Kidney (tissue), 13 donors: ENCODE measurements at regions not wholly inside any gene's neighbourhood (a gene's known extent, or its start where the extent isn't known, plus 50 kb on each side); places are given as distances from the start of the nearest gene placed in this dataset.
A peak's percentile ranks its signal among the peaks of the same experiment; 100 is the strongest.

Source experiments
- DNase-seq, 5 donors: peaks; one replicate each; pipeline ENCODE4 v3.0.0-alpha.2; 2013 to 2020
- FAIRE-seq: peaks from 2 replicates; lab custom pipeline; 2012; peaks lifted over from hg19 to GRCh38; lab: Jason Lieb, UNC
- H3K27ac ChIP-seq, 2 donors: one replicate each; pipeline ENCODE4 v1.7.0; 2013; ENCODE audit warnings: low read depth in 2 of 2, low read length in 2 of 2, inconsistent platforms in 1 of 2
- H3K27me3 ChIP-seq: one replicate; pipeline ENCODE4 v1.7.1; 2013; ENCODE audit warnings: low read length, inconsistent platforms; ENCODE audit not compliant: control insufficient read depth, insufficient read depth
- H3K36me3 ChIP-seq, 3 donors: one replicate each; pipeline versions ENCODE4 v1.7.0 to v1.7.1; 2013; ENCODE audit warnings: low read length in 3 of 3, control low read depth in 1 of 3, inconsistent platforms in 1 of 3; ENCODE audit not compliant: insufficient read depth in 3 of 3, control insufficient read depth in 2 of 3
- H3K4me1 ChIP-seq, 3 donors: one replicate each; pipeline versions ENCODE4 v1.7.0 to v1.7.1; 2013; ENCODE audit warnings: low read length in 3 of 3, inconsistent platforms in 1 of 3, low read depth in 1 of 3; ENCODE audit not compliant: control insufficient read depth in 2 of 3, insufficient read depth in 2 of 3
- H3K4me3 ChIP-seq, 3 donors: one replicate each; pipeline versions ENCODE4 v1.7.0 to v1.8.1; 2013; ENCODE audit warnings: low read length in 3 of 3, control low read depth in 1 of 3, inconsistent platforms in 1 of 3
- H3K9ac ChIP-seq, 3 donors: one replicate each; pipeline versions ENCODE4 v1.7.0 to v1.7.1; 2013; ENCODE audit warnings: low read length in 3 of 3, control low read depth in 1 of 3, inconsistent platforms in 1 of 3
- H3K9me3 ChIP-seq, 3 donors: one replicate each; pipeline versions ENCODE4 v1.7.0 to v1.7.1; 2013; ENCODE audit warnings: low read length in 3 of 3, control low read depth in 1 of 3, inconsistent platforms in 1 of 3; ENCODE audit not compliant: control insufficient read depth in 2 of 3, insufficient read depth in 1 of 3
- intact Hi-C: fragments of 100-400 bp; cut with DNase I; formaldehyde crosslinking; loops from one replicate; pipeline ENCODE4 v1.11.1; 2022
- TF ChIP-seq, protein P1 (sequence below): IDR thresholded peaks from 3 replicates; pipeline ENCODE4 v1.5.1; 2012; ENCODE audit warnings: mild to moderate bottlenecking, moderate library complexity, borderline replicate concordance; ENCODE audit not compliant: insufficient read depth; ENCODE audit errors: extremely low read depth
- donor health status: control.
- donor health status: control.
- donor health status: control.
- donor health status: control.
- donor health status: control.
- donor health status: DM: yes; HTN: yes; CAD: no.
- donor health status: Normal renal cell carcinoma (clear cell type).

DNA sequence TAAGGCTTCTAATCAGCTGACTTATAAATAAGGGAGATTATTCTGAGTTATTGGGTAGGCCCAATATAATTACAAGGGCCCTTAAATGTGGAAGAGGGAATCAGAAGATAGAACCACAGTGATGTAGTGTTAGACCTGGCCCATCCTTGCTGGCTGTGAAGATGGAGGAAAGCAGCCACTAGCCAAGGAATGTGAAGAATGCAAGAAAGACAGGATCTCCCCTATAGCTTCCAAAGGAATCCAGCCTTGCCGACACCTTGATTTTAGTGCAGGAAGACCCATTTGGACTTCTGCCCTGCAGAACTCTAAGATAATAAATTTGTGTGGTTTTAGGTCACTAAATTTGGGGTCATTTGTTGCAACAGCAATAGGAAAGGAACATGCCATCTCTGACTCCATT lies 150.6 kb downstream of the SPATA18 start:
- no peaks in the 10 kb centered on the region for H3K4me1 ChIP-seq
- no peak overlapping the region for H3K9ac ChIP-seq
- TF ChIP-seq, protein P1, sequence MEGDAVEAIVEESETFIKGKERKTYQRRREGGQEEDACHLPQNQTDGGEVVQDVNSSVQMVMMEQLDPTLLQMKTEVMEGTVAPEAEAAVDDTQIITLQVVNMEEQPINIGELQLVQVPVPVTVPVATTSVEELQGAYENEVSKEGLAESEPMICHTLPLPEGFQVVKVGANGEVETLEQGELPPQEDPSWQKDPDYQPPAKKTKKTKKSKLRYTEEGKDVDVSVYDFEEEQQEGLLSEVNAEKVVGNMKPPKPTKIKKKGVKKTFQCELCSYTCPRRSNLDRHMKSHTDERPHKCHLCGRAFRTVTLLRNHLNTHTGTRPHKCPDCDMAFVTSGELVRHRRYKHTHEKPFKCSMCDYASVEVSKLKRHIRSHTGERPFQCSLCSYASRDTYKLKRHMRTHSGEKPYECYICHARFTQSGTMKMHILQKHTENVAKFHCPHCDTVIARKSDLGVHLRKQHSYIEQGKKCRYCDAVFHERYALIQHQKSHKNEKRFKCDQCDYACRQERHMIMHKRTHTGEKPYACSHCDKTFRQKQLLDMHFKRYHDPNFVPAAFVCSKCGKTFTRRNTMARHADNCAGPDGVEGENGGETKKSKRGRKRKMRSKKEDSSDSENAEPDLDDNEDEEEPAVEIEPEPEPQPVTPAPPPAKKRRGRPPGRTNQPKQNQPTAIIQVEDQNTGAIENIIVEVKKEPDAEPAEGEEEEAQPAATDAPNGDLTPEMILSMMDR, result no peak
- FAIRE-seq (no peak), DNase-seq (no peak)
- intact Hi-C loops, result no loop called here
- no peak overlapping the region for H3K27ac ChIP-seq
- H3K9me3 ChIP-seq, result no peaks in the 10 kb centered on the region
- H3K4me3 ChIP-seq, result no peak overlapping the region
- no peaks in the 10 kb centered on the region for H3K27me3 ChIP-seq
- H3K36me3 ChIP-seq, result no peaks in the 10 kb centered on the region

DNA sequence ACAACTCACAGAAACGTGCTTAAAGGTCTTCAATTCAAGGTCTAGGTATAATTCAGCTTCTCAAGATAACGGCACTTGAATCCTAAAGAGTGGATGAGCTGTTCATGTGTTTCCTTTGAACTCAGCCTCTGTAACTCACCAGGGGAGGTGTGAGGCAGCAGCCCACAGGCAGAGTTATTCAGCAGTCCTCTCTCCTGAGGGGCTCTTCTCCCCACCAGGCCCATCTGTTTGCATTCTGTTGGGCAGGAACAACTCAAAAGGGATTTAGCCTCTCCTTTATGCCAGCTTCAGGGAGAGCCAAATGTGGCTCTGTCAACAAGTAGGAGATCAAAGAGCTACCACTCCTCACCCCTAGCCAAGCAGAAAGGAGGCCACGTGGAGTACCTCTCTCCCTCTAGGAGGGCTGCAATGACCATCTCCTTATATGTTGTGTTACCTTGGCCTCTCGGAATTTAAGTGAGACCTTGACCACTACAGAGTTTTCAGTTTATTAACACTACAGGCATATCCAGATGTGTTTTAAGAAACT lies 151.2 kb downstream of the SPATA18 start:
- H3K9ac ChIP-seq, result no peak overlapping the region
- no peaks in the 10 kb centered on the region for H3K36me3 ChIP-seq
- H3K27me3 ChIP-seq, result no peaks in the 10 kb centered on the region
- DNase-seq (no peak), FAIRE-seq (no peak)
- H3K9me3 ChIP-seq, result no peaks in the 10 kb centered on the region
- TF ChIP-seq, protein P1, result no peak
- no peaks in the 10 kb centered on the region for H3K4me1 ChIP-seq
- intact Hi-C loops, result no loop called here
- H3K4me3 ChIP-seq, result no peak overlapping the region
- H3K27ac ChIP-seq, result no peak overlapping the region

DNA sequence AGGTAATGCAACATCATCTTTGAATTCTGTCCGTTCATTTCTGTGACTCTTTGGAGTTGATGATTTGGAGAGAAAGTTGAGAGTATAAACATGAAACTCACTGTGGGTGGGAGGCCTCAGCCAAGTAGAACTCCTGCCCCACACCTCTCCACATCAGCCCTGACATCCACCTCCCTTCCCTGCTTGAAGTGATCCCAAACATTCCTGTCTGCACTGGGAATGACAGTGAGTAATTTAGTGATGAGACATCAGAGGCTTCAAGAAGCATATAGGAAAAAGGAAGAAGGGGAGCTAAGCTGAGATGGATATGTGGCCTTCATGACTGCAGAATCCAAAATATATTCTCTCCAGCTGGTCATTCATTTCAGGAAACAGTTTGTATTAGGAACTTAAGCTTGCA lies 151.8 kb downstream of the SPATA18 start:
- TF ChIP-seq, protein P1, result no peak
- H3K4me1 ChIP-seq, result no peaks in the 10 kb centered on the region
- H3K36me3 ChIP-seq, result no peaks in the 10 kb centered on the region
- H3K27ac ChIP-seq, result no peak overlapping the region
- H3K27me3 ChIP-seq, result no peaks in the 10 kb centered on the region
- H3K4me3 ChIP-seq, result no peak overlapping the region
- H3K9me3 ChIP-seq, result no peaks in the 10 kb centered on the region
- DNase-seq (peak in 1 of 5 donors; percentile 37), FAIRE-seq (no peak)
- intact Hi-C loops, result no loop called here
- H3K9ac ChIP-seq, result no peak overlapping the region

GRCh38 chr4:52203351-52203750 lies 152.2 kb downstream of the SPATA18 start:
- intact Hi-C loops, result no loop called here
- no peak overlapping the region for H3K27ac ChIP-seq
- FAIRE-seq (no peak), DNase-seq (no peak)
- H3K27me3 ChIP-seq, result no peaks in the 10 kb centered on the region
- H3K36me3 ChIP-seq, result no peaks in the 10 kb centered on the region
- TF ChIP-seq, protein P1, result no peak
- H3K4me1 ChIP-seq, result no peaks in the 10 kb centered on the region
- no peak overlapping the region for H3K9ac ChIP-seq
- no peak overlapping the region for H3K4me3 ChIP-seq
- H3K9me3 ChIP-seq, result no peaks in the 10 kb centered on the region
